Colon (tissue), 2 donors: ENCODE measurements at regions not wholly inside any gene's neighbourhood (a gene's known extent, or its start where the extent isn't known, plus 50 kb on each side); places are given as distances from the start of the nearest gene placed in this dataset.

Experiments used
- FAIRE-seq: peaks from 2 replicates; lab custom pipeline; 2012; peaks lifted over from hg19 to GRCh38; lab: Jason Lieb, UNC
- donor health status: control.
- donor health status: control.

DNA sequence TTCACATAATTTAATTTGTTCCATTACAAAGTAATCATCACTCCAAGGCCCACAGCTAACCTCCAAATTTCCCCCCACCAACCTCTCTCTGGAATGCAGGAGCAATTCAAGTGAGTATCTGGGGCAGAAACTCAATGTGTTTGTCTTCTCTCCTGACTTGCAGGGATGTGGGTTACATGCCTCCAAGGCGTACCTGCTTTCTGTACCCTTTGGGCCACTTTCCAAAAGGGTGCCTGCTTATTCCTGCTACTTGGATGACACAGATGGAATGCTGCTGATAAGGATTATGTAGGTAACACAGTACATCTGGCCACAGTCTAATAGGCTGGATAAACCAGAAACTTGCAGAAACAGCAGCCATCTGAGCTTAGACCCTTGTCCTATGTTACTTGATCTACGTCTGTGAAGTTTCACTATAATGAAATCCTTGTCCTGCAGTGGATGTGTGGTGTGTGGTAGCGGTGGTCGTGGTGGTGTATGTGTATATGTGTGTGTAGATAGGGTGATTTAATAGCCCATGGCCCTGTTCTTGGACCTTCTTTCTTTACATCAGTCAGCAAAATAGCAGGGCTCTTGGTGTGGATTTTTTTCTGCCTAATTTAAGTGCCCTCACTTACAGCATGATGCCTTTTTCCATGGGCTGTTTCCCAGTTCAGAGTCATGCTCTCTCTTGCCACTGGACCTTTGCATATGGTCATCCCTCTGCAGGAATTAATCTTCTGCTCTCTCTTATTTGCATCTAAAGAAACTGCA, 175.9 kb downstream of the ZDHHC21 start:
- no peak for FAIRE-seq

- FAIRE-seq: no peak
Observed at GRCh38 chr9:14516656-14517055, 176.6 kb downstream of the ZDHHC21 start.

DNA sequence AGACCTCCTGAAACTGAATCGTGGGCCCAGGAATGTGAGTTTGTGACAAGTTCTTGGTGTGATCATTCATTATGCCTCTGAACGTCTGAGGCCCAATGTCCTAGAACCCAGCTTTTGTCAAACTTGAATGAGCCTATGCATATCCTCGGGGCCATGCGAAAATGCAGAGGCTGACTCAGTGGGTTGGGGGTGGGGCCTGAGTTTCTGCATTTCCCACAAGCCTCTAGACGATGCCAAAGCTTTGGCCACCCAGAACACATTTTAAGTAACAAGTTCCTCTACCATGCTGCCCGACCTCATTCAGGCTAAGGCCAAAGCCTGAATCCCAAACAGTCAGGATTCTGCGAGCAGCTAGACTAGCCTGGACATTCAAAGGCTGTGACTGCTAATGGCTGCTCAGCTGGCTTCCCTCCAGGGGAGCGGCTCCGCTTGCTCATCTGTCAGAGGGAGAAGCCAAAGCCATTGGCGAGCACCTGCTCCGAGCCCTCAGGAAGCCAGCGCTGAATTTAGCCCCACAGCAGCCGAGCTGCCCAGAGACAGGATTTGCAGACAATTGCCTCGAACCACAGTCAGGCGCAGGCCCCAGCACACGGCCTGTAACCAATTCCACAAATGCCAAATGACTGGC, 177.5 kb downstream of the ZDHHC21 start:
- FAIRE-seq: no peak

DNA sequence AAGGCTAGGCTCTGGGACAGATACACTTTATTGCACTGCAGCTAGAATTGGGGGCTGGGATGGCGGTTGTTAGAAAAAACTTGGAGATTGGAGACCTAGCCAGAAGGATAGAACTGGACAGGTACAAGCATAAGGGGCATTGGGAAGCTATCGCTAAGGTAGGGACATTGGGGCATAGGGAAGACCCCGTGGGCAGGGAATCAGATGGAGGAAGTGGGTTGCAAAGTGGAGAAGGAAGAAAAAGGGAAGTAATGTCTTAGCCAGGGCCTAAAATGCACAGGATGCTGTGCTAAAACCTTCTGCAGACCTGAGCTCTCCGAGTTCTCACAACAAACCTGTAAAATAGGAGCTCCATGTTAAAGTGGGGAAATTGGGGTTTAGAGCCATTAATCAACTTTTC, 178.2 kb downstream of the ZDHHC21 start:
- no peak for FAIRE-seq

- no peak for FAIRE-seq
Observed at GRCh38 chr9:14512942-14513341, 180.3 kb downstream of the ZDHHC21 start.

- no peak for FAIRE-seq
Observed at GRCh38 chr9:14511452-14511851, 181.8 kb downstream of the ZDHHC21 start.

GRCh38 chr9:14508884-14509283, 184.3 kb downstream of the ZDHHC21 start:
- no peak for FAIRE-seq

- no peak for FAIRE-seq
Observed at GRCh38 chr9:14501366-14501765, 187.4 kb upstream of the NFIB start.

- FAIRE-seq: no peak
Observed at GRCh38 chr9:14500705-14501104, 186.8 kb upstream of the NFIB start.

DNA sequence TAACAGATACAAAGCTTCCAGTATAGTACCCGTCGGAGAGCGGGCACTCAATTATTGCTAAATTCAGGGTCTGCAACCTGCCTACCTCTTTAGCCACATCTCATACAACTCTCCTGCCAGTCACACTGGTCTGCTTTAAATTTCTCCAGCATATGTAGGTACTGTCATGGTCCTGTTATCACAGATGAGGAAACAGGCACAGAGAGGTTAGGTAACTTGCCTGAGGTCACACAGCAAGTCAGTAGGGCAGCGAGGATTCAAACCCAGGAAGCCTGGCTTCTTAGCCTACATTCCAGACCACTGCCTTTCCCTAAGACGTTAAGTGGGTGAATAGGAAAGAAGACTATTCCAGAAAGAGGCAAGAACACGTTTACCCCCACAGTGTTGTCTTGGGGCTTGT, 186.0 kb upstream of the NFIB start:
- no peak for FAIRE-seq

GRCh38 chr9:14498824-14499223, 184.9 kb upstream of the NFIB start:
- no peak for FAIRE-seq

- FAIRE-seq: no peak
Observed at GRCh38 chr9:14497476-14497875, 183.5 kb upstream of the NFIB start.

GRCh38 chr9:14488421-14489190, 174.7 kb upstream of the NFIB start:
- no peak for FAIRE-seq

- no peak for FAIRE-seq
Observed at GRCh38 chr9:14487547-14488185, 173.7 kb upstream of the NFIB start.

DNA sequence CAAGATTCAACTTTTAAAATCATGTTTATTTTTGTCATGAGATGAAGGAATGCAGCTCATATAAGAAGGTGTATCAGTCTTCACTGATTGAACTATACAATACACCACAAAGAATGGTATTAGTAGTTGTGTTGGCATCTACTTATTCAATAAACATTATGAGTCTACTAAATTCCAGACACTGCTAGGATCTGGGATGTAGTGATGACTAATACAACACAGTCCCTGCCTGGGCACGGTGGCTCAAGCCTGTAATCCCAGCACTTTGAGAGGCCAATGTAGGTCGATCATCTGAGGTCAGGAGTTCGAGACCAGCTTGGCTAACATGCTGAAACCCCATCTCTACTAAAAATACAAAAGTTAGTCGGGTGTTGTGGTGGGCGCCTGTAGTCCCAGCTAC, 171.4 kb upstream of the NFIB start:
- no peak for FAIRE-seq

- no peak for FAIRE-seq
Observed at GRCh38 chr9:14482856-14483255, 168.9 kb upstream of the NFIB start.

DNA sequence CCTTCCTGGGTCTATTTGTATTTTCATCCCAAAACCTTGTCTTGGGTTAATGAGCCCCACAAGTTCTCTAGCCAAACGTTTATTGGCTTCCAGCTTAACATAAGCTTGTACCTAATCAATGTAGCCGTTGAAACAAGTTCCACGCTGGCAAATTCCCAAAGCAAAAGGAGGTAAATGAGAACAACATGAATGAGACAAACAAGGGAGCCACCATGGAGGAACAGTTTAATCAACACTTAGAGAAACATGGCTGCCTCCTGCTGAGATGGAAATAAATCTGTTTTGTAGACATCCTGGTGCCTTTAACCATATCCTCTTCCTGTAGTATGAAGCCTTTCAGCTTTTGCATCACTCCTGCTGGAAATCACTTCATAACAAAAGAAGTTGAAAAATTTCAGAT, 166.6 kb upstream of the NFIB start:
- FAIRE-seq: no peak

GRCh38 chr9:14479163-14479560, 165.2 kb upstream of the NFIB start:
- FAIRE-seq: no peak

GRCh38 chr9:14478175-14479162, 164.5 kb upstream of the NFIB start:
- FAIRE-seq: no peak

DNA sequence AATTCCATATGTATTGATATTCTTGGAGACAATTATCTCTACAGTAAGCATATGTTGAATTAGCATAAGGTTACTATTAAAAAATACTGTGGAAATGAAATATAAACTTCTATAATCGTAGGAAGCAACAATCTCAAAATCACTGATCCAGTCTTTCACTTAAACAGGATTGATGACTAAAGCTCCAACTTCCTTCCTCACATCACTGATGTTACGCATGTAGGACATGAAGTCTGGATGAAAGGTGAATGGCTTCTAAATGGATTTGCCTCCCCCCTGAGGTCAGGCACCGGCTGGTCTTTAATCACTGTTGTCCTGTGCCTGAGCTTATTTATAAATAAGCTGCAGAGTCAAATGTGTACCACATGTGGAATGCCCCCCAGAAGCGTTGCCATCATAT, 157.1 kb upstream of the NFIB start:
- no peak for FAIRE-seq

DNA sequence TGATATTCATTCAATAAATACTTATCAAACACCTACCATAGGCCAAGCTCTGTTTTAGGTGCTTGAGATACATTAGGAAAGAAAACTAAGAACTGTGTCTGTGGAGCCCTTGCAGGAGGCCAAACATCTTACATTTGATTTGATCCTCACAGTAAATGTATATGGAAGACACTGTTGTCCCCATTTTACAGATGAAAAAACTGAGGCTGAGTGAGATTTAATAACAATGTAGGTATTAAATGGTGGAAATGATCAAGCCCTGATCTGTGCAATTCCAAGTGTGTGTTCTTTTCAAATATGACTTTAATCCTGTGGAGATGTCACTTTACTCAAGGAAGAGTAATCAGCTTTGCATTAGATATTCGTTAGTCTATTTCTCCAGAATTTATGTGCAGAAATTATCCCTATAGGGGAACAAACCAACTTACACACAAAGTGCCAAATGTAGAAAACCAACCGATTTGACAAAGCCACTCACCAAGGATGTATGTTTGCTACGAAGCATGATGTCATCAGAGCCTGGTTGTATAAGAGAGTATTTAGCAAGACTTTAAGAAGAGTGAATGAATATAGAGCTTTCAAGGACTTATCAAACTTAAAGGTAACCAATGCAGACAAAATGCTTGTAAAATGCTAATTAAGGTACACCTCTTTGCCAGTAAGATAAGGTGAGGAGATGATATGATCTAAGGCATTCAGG, 153.9 kb upstream of the NFIB start:
- no peak for FAIRE-seq
